Myocyte (in vitro differentiated cells): ENCODE measurements at regions not wholly inside any gene's neighbourhood (a gene's known extent, or its start where the extent isn't known, plus 50 kb on each side); places are given as distances from the start of the nearest gene placed in this dataset.

Experiments used
- DNase-seq: peaks from one replicate; pipeline ENCODE4 v3.0.0-alpha.2; 2012; ENCODE audit warnings: low read depth

DNA sequence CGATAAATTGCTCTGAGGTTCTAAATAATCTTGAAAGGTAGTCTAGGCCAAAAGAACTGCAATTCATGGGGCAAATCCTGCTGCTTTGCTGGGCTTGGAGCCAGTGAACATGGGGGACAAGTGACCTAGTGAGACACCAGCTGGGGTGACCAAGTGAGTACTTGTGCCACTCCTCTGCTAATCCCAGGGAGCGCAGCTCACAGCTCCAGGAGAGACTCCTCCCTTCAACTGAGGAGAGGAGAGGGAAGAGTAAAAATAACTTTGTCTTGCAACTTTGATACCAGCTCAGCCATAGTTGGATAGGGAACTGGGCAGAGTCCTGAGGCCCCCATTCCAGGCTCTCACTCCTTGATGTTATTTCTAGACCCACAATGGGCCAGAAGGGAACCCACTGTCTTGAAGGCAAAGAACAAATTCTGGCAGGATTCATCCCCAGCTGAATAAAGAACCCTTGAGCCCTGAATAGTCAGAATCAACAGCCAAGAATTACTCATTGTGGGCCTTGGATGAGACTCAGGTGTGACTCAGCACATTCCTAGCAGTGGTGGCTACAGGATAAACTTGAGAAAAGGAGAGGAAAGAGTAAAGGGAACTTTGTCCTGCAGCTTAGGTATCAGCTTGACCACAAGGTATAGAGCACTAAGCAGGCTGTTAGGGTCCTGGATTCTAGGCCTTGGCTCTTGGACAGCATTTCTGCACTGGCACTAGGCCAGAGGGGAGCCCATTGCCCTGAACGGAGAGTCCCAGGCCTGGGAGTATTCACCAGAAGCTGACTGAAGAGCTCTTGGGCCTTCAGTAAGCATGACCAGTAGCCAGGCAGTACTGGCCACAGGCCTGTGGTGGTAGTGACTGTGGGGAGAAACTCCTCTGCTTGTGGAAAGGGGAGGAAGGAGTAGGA lies 288.3 kb upstream of the CDH18 start:
- DNase-seq, result peak; percentile 47

DNA sequence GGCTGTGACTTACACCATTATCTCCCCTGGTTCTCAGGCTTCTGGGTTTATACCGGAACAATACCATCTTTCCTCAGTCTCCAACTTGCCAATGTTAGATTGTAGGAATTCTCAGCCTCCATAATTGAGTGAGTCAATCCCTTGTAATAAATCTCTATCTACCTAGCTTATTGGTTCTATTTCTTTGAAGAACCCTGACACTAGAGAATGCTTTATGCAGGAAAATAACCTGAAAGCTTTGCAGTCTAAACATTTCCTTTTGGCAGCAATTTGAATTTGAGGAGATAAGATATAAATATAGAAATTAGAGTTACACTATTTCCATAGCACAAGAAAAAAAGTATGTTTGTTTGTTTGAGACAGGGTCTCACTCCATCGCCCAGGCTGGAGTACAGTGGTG lies 278.1 kb upstream of the CDH18 start:
- no peak for DNase-seq

DNA sequence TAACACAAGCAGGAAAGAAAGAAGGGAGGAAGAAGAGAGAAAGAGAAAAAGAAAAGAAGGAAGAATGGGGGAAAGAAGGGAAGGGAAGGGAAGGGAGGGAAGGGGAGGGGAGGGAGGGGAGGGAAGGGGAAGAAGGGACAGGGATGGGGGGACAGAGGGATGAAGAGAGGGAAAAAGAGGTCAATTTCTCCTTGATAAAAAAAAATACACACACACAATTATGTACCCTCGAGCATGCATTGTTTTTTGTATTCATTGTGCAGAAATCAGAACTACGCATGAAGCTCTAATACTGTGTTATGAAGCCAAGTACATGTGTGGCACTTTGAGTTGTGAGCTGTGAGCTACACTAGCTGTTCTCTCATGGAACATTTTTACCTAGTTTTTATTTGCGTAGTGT lies 274.9 kb upstream of the CDH18 start:
- DNase-seq, result no peak

DNA sequence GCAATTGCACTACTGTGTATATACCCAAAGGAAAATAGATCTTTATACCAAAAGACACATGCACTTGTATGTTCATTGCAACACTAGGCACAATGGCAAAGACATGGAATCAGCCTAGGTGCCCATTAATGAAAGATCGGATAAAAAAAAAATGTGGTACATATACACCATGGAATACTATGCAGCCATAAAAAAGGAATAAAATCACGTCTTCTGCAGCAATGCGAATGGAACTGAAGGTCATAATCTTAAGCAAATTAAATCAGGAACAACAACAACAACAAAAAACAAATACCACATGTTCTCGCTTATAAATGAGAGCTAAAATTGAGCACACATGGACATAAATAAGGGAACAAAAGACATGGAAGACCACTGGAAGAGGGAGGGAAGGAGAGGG lies 266.7 kb upstream of the CDH18 start:
- no peak for DNase-seq

DNA sequence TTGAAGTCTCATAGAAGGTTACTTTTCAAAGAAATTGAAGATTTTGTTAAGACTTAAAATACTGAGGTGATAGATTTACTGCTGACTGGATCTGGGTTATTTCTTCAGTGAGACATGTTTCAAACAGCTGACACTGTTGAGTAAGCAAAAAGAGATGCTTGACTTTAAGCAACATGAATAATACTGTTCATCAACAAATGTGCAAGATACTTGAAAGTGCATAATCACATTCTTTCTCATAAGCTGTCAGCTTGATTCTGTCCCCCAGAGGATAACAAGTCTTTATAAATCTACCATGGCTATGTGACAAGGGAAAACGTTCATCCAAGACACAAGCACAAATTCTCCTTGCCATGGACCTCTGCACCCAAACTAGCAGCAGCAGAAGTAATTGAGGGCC lies 260.1 kb upstream of the CDH18 start:
- DNase-seq, result peak; percentile 25

DNA sequence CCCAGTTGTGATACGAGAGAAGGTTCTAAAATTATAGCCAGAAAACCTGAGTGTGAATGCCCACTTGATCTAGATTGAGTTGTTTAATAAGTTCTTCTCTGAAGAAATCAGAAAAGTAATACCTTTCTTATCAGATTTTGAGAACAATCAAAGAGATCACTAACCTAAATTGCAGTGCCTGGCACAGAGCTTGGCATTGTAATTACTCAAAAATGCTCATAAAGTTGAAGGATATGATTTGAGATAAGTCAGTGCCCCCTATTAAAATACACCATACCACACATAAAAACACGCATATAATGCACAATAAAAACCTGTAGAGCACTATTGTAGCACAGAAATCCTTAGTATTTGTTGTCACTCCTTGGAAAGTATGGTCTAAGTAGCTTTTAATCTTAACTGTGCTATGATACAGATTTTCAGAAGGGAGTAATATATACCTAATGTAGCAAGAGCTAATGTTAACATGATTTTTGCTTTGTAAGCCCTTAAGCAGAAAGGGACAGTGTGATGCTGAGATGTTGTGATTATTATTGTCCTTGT lies 257.5 kb upstream of the CDH18 start:
- DNase-seq, result no peak

DNA sequence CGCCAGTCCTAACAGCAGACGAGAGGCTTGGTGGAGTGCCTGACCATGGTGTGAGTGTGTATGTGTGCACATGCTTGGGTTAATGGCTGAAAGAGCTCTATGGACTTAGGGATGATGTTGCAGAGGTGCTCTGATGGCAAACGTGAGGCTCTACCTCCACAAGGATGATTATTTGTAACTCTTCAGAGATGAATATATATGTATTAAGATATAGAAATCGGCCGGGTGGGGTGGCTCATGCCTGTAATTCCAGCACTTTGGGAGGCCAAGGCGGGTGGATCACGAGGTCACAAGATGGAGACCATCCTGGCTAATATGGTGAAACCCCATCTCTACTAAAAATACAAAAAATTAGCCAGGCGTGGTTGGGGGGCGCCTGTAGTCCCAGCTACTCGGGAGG lies 253.4 kb upstream of the CDH18 start:
- DNase-seq, result no peak

DNA sequence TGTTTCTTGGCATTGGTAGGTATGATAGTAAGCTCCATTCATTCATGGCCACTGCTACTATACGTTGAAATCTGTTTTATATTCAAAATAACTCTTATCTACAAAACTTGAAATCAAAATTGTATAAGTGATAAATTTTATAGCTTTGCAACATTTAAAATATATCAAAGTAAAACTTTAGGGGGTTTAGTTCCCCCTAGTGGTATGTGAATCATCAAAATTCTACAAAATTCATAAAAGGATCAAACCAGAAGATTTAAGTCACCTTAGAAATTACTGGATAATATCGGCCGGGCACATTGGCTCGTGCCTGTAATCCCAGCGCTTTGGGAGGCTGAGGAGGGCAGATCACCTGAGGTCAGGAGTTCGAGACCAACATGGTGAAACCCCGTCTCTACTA lies 243.0 kb upstream of the CDH18 start:
- DNase-seq, result no peak

DNA sequence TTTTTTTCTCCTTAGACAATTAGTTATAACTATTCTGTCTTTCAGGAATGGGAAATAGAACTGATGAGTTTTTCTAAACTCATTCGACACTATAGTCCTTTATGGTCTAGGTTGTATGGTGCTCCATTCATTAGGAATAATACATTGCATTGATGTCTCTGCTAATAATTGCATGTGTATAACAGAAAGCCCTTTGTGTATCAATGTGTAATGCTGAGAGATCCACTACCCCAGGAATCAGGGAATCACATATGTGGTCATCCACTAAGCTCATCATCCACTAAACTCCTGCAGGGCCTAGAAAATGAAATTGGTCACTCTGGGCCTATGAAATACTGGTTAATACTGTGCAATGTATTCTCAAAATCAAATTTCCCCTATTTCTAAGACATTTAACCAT lies 242.0 kb upstream of the CDH18 start:
- no peak for DNase-seq

DNA sequence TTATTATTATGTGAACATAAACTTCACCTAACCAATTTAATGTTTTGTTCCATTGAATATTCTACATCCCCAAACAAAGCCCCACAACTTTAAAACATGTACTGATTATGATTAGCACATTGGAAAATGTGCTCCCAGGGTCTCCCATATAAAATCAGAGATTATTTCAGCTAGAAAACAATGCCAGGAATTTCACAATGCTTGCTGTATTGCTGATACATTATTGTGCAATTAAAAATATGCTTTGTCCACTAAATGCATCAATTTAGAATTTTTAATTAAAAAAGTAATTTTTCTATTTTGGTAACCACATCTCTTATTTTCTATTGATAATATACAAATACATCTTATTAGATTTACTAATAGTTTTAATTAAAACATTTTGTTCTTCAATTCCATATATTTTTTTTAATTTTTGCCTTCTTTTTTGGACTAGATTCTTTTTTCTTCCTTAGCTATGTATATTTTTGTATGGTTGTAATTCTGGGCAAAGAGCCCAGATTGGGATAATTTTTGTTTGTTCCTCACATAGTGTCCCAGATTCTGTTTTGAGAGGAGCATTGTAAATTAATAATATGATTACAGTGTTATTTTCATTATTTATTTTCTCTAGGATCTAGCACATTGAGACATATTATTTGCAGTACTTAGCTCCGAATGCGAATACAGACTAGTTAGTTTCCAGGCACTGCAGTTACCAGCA lies 241.5 kb upstream of the CDH18 start:
- no peak for DNase-seq

DNA sequence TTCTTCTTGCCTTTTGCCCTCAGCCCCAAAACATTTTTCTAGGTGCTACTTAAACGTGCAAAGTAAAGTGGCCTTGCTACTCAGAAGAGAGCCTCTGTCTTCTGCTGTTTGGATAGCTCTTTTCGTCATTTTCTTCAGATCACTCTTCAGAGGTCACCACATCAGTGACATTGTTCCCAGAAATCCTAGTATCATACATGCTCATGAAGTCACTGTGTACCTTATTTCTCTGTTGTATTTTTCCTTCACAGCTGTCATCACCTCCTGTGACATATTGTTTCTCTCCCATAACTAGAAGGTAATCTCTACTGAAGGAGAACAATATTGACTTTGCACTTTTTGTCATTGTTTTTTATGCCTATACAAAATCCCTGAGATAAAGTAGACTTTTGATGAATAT lies 237.0 kb upstream of the CDH18 start:
- DNase-seq, result no peak

DNA sequence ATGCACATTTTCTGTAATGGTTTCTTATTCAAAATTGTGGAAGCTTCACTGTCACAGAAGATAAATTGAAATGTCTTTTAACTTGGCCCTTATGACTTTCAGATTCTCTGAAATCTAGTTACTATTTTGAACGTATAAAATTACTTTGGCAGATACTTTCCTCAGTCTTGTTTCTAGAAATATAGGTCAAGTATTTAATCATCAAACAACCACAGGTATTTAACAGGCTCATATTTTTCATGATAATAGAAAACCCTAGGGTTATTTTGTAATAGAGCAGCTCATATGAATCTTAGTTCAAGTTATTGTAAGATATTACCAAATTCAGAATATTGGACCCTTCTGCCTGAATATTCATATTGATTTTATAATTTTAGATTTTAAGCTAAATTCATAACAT lies 236.0 kb upstream of the CDH18 start:
- DNase-seq, result no peak

DNA sequence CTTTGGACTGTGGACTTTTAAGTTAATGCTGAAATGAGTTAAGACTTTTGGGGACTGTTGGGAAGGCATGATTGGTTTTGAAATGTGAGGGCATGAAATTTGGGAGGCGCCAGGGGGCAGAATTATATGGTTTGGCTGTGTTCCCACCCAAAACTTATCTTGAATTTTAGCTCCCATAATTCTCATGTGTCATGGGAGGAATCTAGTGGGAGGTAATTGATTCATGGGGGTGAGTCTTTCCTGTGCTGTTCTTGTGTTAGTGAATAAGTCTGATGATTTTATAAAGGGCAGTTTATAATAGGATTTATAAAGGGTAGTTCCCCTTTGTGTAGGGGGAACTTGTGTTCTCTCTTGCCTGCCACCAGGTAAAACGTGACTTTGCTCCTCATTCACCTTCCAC lies 235.5 kb upstream of the CDH18 start:
- DNase-seq, result no peak

DNA sequence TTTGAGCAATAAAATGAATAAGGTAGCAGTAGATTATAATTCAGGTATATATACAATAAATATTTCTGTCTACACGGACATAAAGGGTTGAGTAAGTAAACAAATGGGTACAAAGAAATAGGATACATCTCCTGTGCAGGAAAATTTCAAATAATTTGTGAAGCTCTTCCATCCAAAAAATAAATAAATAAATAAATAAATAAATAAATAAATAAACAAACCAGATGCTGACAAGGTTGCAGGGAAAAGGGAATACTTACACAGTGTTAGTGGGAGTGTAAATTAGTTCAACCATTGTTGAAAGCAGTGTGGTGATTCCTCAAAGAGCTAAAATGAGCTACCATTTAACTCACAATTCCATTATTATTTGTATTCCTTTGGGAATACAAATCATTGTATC lies 227.3 kb upstream of the CDH18 start:
- DNase-seq, result no peak

DNA sequence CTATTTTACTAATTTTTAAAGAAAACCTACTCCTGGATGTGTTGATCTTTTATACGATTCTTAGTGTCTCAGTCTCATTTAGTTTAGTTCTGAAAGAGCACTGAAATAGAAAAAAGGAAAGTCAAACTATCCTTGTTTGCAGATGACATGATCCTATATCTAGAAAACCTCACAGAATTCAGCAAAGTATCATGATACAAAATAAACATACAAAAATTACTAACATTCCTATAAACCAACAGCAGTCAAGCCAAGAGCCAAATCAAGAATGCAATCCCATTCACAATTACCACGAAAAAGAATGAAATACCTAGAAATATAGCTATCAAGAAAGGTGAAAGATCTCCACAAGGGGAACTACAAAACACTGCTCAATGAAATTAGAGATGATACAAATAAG lies 225.8 kb upstream of the CDH18 start:
- no peak for DNase-seq

DNA sequence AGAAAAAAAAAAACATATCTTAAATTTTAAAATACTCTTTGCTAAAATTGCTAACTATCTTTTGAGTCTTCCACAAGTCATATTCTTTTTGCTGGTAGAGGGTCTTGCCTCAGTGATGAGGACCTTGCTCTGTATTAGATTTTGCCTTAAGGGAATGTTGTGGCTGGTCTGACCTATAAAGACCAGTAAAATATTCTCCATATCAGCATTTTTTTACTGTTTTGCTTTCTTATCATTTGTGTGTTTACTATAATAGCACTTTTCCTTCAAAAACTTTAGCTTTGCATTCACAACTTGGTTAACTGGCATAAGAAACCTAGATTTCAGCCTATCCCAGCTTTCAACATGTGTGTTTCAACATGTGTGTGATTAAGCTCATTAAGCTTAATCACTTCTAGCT lies 224.7 kb upstream of the CDH18 start:
- DNase-seq, result no peak

DNA sequence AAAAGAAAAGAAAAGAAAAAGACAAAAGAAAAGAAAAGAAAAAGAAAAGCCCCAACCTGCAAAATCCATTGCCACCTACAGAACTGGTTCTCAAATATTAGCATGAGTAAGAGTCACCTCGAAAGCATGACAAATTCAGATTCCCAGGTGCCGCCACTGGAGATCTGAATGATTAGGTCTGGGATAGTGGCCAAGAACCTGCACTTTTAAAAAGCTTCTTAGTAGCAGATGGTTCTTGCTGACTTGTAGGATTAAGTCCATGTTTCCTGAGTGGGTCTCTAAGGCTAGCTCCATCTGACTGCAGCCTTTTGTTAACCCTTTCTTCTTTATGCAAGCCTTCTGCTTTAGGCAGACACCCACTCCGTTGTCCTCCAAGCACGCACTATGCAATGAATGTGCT lies 178.5 kb upstream of the CDH18 start:
- peak; percentile 11 for DNase-seq

DNA sequence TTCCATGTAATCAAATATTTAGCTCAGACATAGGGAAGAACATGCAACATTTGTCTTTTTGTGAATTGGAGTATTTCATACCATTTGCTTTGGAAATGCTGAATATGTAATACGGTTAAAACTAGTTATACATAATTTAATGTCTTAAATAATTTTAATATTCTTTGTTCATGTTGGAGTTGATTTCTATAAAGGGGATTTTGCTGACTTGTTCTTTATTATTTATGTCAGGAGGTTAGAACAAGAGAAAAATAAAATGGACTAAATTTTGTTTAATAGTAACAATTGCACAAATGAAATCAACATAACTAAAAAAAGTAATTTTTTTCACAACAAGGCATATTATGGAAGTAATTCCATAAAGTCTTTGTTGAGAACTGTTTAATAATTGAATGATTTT lies 170.0 kb upstream of the CDH18 start:
- no peak for DNase-seq

DNA sequence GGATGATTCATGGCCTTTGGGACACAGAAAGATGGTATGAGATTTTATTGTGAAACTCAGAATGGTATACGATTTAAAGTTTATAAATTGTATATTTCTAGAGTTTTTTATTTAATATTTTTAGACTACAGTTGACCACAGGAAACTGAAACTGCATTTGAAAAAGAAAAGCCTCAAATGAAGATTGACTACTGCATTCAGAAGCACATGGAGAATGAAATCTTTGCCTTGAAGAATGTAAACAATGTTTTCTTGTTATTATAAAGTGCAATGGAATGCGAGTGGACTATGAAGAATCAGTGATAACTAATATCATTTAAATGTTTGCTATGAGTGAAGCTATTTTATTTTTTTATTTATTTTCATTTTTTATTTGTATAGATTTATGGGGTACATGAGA lies 169.1 kb upstream of the CDH18 start:
- no peak for DNase-seq

DNA sequence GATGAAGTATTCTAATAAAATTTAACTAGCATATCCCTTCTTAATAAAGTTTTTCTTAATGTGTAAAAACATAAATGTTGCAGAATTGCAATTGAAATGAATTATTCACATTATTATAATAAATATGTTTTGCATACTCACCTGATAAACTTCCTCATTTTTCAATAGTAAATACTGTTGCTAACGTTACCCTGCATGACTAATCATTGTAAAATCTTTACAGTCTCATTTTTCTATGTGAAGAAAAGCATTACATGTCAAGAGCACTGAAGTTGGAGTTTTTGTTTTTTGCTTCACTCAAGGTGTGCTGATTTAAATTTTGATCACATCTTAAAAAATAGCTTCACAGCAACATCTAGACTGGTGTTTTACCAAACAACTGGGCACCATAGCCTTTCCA lies 157.2 kb upstream of the CDH18 start:
- DNase-seq, result no peak

DNA sequence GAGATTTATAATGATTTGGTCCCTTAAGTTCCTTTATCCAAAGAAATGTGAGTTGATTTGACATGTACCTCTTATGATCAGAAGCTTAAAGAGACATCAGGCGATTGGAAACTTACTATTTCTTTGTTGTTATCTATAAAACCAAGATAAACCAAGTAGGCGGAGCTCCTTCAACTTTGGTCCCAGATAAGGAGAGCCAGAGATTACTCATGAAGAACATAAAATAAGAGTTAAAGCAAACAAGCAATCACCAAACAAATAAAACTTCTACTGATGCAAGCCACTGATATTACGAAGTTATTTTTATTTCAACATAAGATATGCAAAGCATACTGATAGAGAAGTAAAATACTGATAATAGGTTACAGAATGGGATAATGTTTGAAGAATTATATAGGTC lies 141.5 kb upstream of the CDH18 start:
- DNase-seq, result no peak

DNA sequence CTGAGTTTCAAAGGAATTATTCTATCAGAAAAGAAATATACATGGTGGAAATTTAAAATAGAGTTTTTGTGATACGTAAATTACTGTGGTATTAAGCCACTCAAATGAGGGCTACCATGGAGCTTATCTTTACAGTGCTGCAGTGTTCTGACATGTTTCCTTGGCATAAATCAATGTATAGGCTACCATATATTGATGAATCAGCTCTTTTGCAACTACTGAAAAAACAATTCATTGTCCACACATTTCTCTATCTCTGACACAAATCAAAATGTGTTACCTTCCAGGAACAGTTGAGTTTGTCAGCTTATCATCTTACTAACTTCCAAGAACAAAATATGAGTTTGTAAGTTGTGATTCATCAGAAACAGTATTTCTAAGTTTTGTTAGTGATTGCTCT lies 140.3 kb upstream of the CDH18 start:
- no peak for DNase-seq

DNA sequence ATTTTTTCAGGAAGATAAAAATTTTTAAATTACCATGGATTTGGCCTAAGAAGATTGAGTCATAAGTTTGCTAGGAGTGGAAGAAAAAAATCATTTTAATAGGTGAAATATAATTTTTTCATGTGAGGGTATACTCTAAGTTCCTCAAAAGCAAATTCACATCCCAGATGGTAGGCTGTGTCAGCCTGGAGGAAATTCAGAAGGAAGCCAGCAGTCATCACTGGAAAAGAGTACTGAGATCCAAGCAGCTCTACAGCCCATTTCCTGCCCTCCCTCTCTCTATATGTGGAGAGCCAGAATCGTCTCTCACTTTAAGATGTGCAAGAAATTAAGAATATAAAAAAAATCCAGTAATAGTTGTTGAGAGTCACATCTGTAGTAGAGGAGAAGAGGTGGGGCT lies 126.5 kb upstream of the CDH18 start:
- no peak for DNase-seq
